ENCODE measurements at regions not wholly inside any gene's neighbourhood (a gene's known extent, or its start where the extent isn't known, plus 50 kb on each side); places are given as distances from the start of the nearest gene placed in this dataset.
"Not testable (repeated sequence)": the region's sequence is repeated elsewhere in the genome, so short reads cannot be mapped to it uniquely, and the experiment has no call there.

DNA sequence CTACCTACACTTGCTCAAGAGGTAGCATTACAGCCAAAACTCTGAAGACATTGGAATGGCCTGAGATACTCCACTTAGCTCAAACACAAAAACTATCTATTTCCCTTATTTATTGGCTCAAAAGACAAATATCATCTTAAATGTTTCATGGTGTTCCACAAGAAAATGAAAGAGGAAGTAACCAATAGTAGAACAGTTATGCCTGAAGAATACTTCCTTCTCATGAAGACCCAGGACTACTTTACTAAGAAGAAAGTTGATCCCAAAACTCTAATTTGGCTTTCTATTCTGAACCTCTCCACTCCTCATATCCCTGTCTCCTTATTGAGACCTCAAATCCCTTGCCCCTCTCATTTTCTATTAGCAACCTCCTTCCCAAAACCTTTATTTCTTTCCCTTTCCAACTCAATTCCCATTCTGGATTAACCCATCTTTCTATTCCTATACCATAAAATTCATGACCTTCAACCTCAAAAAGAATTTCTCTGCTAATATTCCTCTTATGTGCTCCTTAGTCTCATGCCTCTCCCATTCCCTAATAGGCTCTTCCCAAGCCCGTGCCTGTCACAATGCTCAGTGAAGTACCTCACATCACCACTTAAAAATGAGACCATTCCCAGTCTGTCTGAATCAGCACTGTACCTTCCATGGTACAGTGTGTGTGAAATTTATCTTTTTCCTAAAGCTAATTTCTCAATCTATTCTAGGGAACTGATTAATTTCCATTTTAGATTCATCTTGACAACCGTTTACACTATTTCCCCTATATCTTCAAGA is 302.2 kb downstream of the ZNF37A start:
- CTCF ChIA-PET, H3K27me3 Mint-ChIP-seq, H3K36me3 Mint-ChIP-seq, H3K27ac Mint-ChIP-seq, H3K9me3 Mint-ChIP-seq, H3K4me3 Mint-ChIP-seq, DNase-seq, H3K4me1 Mint-ChIP-seq: not testable (repeated sequence)

DNA sequence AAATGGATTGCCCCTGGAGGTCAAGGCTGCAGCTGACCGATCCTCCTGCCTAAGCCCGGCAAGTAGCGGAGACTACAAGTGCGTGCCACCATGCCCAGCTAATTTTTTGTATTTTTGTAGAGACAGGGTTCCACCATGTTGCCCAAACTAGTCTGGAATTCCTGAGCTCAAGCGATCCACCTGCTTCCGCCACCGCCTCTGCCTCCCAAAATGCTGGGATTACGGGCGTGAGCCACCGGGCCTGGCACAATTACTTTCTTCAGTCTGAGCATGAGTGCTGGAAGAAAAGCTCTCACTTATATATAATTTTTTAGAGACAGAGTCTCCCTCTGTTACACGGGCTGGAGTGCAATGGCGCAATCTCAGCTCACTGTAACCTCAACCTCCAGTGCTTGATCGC is 307.4 kb downstream of the ZNF37A start:
- peaks cover 17% of the 10 kb centered on the region for H3K4me1 Mint-ChIP-seq
- CTCF ChIA-PET = interaction anchor here (2.0 kb wide), 1 partner anchor 425 kb away, joined by 6 read pairs; the partner anchor contains the start of gene ZNF25
- H3K27ac Mint-ChIP-seq = peak overlapping the region; percentile 99

DNA sequence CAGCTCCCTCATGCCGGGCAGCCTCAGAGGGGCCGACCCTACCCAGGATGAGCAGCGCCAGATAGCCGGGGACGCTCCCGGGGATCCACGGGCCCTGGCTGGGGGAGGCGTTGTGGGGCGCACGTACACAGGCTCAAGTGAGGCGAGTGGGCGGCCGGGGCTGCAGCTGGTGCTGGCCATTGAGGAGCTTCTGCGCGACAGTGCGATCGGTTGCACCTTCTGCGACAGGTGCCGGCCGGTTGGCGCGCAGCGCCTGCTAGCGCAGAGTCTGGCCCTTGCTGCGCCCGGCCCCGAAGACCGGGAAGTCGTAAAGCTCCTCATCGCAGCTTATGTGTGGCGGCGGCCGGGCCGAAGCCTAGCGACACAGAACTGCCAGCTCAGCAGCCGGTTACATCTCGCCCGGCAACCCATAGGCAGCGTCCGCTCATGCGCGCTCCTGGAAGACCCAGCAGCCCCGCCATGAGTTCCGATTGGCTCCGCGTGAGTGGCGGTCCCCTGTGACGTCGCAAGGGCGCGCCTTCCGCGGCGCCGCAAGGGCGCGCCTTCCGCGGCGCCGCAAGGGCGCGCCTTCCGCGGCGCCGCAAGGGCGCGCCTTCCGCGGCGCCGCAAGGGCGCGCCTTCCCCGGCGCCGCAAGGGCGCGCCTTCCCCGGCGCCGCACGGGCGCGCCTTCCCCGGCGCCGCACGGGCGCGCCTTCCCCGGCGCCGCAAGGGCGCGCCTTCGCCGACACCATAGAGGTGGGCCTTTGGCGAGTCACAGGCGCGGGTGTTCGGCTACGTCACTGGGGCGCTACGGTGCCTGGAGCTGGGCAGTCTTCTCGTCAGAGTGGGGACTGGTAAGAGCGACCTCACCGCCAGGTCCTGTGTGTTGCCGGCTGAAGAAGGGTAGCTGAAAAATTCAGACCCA is 308.6 kb downstream of the ZNF37A start:
- not testable (repeated sequence) for H3K9me3 Mint-ChIP-seq, H3K36me3 Mint-ChIP-seq, H3K27me3 Mint-ChIP-seq
- peak; percentile 96 for DNase-seq
- CTCF ChIA-PET = interaction anchor here (2.0 kb wide), 1 partner anchor 426 kb away, joined by 6 read pairs; the partner anchor contains the start of gene ZNF25
- Mint-ChIP-seq H3K4me1 (peaks cover 17% of the 10 kb centered on the region), H3K27ac (peak overlapping the region; percentile 100), H3K4me3 (peak overlapping the region; percentile 92)

More for the DNA sequence above, 307.4 kb downstream of the ZNF37A start:
- peak overlapping the region; percentile 92 for H3K4me3 Mint-ChIP-seq
- not testable (repeated sequence) for H3K27me3 Mint-ChIP-seq, DNase-seq, H3K9me3 Mint-ChIP-seq, H3K36me3 Mint-ChIP-seq

DNA sequence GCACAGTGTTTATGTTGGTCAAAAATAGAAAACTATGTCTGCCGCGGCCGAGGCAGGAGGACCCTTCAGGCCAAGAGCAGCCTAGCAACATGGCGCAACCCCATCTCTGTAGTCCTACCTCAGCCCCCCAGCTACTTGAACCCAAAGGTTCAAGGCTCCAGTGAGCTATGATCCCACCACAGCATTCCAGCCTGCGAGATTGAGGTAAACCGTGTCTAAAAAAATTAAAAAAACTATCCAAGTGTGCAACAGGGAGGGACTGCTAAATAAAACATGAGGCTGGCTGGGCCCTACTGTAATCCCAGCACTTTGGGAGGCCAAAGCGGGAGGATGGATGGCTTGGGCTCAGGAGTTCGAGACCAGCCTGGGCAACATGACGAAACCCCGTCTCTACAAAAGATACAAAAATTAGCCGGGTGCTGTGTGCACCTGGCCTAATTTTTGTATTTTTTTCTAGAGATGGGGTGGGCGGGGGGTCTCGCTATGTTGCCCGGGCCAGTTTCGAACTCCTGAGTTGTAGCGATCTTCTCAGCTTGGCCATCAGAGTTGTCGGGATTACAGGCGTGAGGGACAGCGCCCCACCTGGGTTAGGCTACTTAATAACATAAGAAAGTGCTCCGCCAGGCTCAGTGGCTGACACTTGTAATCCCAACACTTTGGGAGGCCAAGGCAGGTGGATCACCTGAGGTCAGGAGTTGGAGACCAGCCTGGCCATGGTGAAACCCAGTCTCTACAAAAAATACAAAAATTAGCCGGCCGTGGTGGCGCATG is 309.4 kb downstream of the ZNF37A start:
- Mint-ChIP-seq H3K27ac (peak overlapping the region; percentile 100), H3K4me3 (peak overlapping the region; percentile 87), H3K4me1 (peaks cover 17% of the 10 kb centered on the region)
- not testable (repeated sequence) for H3K9me3 Mint-ChIP-seq, H3K27me3 Mint-ChIP-seq, DNase-seq, H3K36me3 Mint-ChIP-seq
- CTCF ChIA-PET = interaction anchor here (2.0 kb wide), 1 partner anchor 427 kb away, joined by 6 read pairs; the partner anchor contains the start of gene ZNF25

DNA sequence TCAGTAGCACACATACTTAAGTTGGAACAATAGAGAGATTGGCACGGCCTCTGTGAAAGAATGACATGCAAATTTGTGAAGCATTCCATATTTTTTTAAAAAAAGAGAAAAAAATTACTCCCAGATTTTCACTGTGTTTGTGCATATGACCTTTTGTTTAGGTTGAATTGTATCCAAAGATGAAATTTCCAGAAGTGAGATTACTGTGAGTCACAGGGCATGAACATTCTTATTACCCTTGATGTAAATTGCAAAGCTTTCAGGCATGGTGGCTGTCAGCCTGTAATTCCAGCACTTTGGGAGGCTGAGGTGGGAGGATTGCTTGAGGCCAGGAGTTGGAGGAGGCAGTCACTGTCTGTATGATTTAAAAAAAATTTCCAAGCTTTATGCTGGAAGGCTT is 329.5 kb downstream of the ZNF37A start:
- H3K36me3 Mint-ChIP-seq, DNase-seq, H3K9me3 Mint-ChIP-seq, H3K4me1 Mint-ChIP-seq, H3K27me3 Mint-ChIP-seq, H3K27ac Mint-ChIP-seq, H3K4me3 Mint-ChIP-seq, CTCF ChIA-PET: not testable (repeated sequence)

DNA sequence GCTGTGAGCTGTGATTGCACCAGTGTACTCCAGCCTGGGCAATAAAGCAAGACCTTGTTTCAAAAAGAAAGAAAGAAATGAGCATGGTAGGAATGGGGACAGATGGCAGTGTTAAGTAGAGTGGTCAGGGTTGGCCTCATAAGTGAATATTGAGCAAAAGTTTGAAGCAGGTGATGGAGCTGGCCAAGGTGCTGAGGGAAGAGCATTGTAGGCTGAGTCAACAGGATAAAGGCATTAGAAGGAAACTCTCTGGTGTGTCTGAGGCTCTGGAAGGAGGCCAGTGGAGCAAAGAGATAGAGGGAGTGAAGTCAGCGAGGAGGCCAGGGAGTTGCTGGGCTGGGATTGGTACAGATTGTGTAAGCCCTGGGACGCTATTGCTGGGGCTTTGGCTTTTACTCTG is 336.1 kb downstream of the ZNF37A start:
- DNase-seq, CTCF ChIA-PET, H3K9me3 Mint-ChIP-seq, H3K36me3 Mint-ChIP-seq, H3K27ac Mint-ChIP-seq, H3K27me3 Mint-ChIP-seq, H3K4me1 Mint-ChIP-seq, H3K4me3 Mint-ChIP-seq: not testable (repeated sequence)

DNA sequence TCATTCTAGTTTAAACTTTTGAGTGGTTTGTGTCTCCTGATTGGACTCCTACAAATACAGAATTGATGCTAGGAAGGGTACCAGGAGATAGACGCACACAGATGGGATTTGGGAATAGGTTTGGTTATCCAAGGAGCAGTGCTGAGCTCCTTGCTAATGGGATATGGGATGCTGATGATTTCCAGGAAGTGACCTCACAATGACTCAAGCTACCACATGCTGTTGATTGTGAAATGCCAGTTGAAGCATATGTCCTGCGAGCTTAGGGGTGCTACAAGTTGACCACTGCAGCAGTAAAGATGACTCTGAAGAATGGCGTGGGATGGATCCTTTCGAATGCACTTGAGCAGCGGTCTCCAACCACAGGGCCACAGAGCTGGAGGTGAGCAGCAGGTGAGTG is 343.2 kb downstream of the ZNF37A start:
- H3K4me3 Mint-ChIP-seq, H3K9me3 Mint-ChIP-seq, H3K4me1 Mint-ChIP-seq, H3K27ac Mint-ChIP-seq, H3K27me3 Mint-ChIP-seq, CTCF ChIA-PET, DNase-seq, H3K36me3 Mint-ChIP-seq: not testable (repeated sequence)

DNA sequence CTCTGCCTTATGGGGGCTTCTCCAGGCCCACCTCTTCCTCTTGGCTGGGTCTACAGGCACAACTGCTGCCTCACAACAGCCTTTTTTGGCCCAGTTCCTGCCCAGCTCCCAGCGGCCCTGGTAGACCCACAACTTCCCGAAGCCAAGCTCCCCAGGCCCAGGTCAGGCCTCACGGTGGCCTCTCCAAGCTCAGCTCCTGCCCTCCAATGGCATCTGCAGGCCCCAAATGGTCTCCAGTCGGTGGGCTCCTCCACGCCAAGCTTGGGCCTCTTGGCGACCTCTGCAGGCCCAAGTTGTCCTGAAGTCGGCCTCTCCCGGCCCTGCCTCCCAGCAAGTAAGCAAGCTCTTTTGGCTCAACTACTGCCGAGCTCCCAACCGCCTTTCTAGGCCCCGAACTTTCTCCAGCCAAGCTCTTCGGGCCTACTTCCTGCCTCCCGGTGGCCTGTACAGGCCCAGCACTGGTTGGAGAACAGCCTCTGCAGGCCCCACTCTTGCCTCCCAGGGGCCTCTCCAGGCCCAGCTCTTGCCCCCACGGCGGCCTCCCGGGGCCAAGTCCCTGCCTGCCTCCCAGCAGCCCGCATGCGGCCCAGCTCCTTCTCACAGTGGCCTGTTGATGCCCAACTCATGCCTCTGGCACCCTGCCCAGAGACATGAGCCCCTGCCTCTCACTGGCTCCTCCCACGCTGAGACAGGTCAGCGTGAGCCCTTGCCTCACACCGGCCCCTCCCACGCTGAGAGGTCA is 354.6 kb downstream of the ZNF37A start:
- H3K27ac Mint-ChIP-seq, H3K4me3 Mint-ChIP-seq, H3K4me1 Mint-ChIP-seq, CTCF ChIA-PET, H3K9me3 Mint-ChIP-seq, H3K27me3 Mint-ChIP-seq, DNase-seq: not testable (repeated sequence)
- H3K36me3 Mint-ChIP-seq = peaks cover 17% of the 10 kb centered on the region

DNA sequence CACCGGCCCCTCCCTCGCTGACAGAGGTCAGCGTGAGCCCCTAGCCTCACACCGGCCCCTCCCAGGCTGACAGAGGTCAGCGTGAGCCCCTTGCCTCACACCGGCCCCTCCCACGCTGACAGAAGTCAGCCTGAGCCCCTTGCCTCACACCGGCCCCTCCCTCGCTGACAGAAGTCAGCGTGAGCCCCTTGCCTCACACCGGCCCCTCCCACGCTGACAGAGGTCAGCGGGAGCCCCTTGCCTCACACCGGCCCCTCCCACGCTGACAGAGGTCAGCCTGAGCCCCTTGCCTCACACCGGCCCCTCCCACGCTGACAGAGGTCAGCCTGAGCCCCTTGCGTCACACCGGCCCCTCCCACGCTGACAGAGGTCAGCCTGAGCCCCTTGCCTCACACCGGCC is 355.5 kb downstream of the ZNF37A start:
- CTCF ChIA-PET, H3K9me3 Mint-ChIP-seq: not testable (repeated sequence)

DNA sequence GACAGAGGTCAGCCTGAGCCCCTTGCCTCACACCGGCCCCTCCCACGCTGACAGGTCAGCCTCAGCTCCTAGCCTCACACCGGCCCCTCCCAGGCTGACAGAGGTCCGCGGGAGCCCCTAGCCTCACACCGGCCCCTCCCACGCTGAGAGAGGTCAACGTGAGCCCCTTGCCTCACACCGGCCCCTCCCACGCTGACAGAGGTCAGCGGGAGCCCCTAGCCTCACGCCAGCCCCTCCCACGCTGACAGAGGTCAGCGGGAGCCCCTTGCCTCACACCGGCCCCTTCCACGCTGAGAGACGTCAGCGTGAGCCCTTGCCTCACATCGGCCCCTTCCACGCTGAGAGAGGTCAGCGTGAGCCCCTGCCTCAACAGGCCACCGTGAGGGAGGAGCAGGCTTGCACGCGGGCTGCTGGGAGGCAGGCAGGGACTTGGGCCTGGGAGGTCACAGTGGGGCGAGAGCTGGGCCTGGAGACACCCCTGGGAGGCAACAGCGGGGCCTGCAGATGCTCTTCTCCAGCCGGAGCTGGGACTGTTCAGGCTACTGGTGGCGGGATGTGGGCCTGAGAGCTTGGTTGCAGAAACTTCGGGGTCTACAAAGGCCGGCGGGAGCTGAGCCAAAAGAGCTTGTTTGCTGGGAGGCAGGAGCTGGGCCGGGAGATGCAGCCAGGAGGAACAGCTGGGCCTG is 356.4 kb downstream of the ZNF37A start:
- CTCF ChIA-PET, H3K27ac Mint-ChIP-seq, H3K9me3 Mint-ChIP-seq, H3K4me3 Mint-ChIP-seq, H3K27me3 Mint-ChIP-seq, H3K4me1 Mint-ChIP-seq, DNase-seq: not testable (repeated sequence)
- H3K36me3 Mint-ChIP-seq = peaks cover 16% of the 10 kb centered on the region

More for the DNA sequence above, 355.5 kb downstream of the ZNF37A start:
- peaks cover 17% of the 10 kb centered on the region for H3K36me3 Mint-ChIP-seq
- H3K27me3 Mint-ChIP-seq, H3K4me3 Mint-ChIP-seq, H3K27ac Mint-ChIP-seq, H3K4me1 Mint-ChIP-seq, DNase-seq: not testable (repeated sequence)

DNA sequence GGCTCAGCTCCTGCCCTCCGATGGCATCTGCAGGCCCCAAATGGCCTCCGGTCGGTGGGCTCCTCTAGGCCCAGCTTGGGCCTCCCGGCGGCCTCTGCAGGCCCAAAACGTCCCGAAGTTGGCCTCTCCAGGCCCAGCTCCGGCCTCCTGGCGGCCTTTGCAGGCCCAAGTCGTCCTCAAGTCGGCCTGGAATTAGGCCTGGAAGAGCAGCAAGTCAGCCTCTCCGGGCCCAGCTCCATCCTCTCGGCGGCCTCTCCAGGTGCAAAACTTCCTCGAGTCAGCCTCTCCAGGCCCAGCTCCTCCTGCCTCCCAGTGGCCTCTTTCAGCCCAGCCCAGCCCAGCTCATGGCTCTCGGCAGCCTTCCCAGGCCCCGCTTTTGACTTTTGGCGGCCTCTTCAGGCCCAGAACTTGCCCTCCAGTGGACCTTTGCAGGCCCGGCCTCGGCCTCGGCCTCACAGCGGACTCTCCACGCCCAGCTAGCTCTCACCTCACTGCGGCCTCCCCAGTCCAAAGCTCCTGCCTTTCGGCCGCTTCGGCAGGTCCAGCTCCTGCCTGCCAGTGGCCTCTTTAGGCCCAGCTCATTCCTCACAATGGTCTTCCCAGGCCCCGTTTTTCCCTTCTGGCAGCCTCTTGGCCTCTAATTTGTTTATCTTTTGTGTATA is 357.3 kb downstream of the ZNF37A start:
- CTCF ChIA-PET, H3K9me3 Mint-ChIP-seq, DNase-seq, H3K27ac Mint-ChIP-seq, H3K4me3 Mint-ChIP-seq, H3K27me3 Mint-ChIP-seq, H3K4me1 Mint-ChIP-seq: not testable (repeated sequence)
- H3K36me3 Mint-ChIP-seq = peaks cover 16% of the 10 kb centered on the region
